Mammary epithelial cell (primary cell): ENCODE measurements at regions not wholly inside any gene's neighbourhood (a gene's known extent, or its start where the extent isn't known, plus 50 kb on each side); places are given as distances from the start of the nearest gene placed in this dataset.

ENCODE experiments used
- EZH2 ChIP-seq: IDR thresholded peaks from 2 replicates; pipeline ENCODE4 v1.6.1; 2012; ENCODE audit warnings: low read length, inconsistent platforms, borderline replicate concordance
- TF ChIP-seq, protein P1 (sequence below), 2 donors: IDR thresholded peaks in 1 of 2; conservative IDR thresholded peaks in 1 of 2; 2 replicates each; pipeline ENCODE4 v1.5.1; 2011 to 2012; ENCODE audit warnings: inconsistent platforms in 2 of 2, low read length in 2 of 2, mild to moderate bottlenecking in 2 of 2, control low read depth in 1 of 2, low read depth in 1 of 2; ENCODE audit not compliant: insufficient read depth in 1 of 2; ENCODE audit errors: extremely low read depth in 1 of 2

DNA sequence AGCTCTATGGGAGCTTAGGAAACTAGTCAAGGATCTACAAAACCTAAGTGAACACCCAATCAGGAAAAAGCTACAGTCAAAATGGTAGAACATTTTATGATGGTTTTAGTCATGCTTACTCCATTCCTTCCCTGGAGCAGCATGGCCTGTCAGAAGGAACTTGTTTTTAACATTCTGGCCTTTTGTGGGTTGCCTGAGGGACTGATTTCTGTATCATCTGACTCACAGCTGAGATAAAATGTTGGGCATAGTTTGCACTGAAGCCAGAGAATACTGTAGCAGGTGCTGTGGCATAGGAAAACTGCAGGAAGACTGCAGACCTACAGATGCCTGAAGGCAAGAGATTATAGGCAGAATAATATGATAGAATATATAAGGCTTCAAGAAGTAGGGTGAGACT lies 719.6 kb upstream of the GRAMD2B start:
- TF ChIP-seq, protein P1, sequence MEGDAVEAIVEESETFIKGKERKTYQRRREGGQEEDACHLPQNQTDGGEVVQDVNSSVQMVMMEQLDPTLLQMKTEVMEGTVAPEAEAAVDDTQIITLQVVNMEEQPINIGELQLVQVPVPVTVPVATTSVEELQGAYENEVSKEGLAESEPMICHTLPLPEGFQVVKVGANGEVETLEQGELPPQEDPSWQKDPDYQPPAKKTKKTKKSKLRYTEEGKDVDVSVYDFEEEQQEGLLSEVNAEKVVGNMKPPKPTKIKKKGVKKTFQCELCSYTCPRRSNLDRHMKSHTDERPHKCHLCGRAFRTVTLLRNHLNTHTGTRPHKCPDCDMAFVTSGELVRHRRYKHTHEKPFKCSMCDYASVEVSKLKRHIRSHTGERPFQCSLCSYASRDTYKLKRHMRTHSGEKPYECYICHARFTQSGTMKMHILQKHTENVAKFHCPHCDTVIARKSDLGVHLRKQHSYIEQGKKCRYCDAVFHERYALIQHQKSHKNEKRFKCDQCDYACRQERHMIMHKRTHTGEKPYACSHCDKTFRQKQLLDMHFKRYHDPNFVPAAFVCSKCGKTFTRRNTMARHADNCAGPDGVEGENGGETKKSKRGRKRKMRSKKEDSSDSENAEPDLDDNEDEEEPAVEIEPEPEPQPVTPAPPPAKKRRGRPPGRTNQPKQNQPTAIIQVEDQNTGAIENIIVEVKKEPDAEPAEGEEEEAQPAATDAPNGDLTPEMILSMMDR (conservative IDR thresholded peaks at IDR 0.05 in 1 of 2, IDR thresholded peaks at IDR 0.05 in 1 of 2; ENCODE audit: extremely low read depth in 1 of 2, insufficient read depth in 1 of 2, low read depth in 1 of 2, low read length in 2 of 2), result no peak
- no peak for TF ChIP-seq EZH2
